Aorta (tissue), 5 donors: ENCODE measurements at regions not wholly inside any gene's neighbourhood (a gene's known extent, or its start where the extent isn't known, plus 50 kb on each side); places are given as distances from the start of the nearest gene placed in this dataset.
"Not testable (repeated sequence)": the region's sequence is repeated elsewhere in the genome, so short reads cannot be mapped to it uniquely, and the experiment has no call there.

Experiments
- ATAC-seq: fragments of 200-7000 bp; cut with Tn5 transposase; one replicate; pipeline ENCODE4 v1.9.1; 2022; ENCODE audit warnings: moderate library complexity; ENCODE audit not compliant: low FRiP score
- DNase-seq, 2 donors: peaks; one replicate each; pipeline ENCODE4 v3.0.0-alpha.2; 2020
- H3K27ac ChIP-seq, 2 donors: one replicate each; pipeline ENCODE4 v1.5.1; 2013; ENCODE audit warnings: low read length in 2 of 2, mild to moderate bottlenecking in 2 of 2, moderate library complexity in 2 of 2, control low read depth in 1 of 2, inconsistent platforms in 1 of 2, low read depth in 1 of 2
- H3K27me3 ChIP-seq, 2 donors: one replicate each; pipeline ENCODE4 v1.6.1; 2013; ENCODE audit warnings: control low read depth in 1 of 2, low read length in 1 of 2, mild to moderate bottlenecking in 1 of 2, moderate library complexity in 1 of 2; ENCODE audit not compliant: insufficient read depth in 2 of 2, control insufficient read depth in 1 of 2
- H3K36me3 ChIP-seq, 2 donors: one replicate each; pipeline ENCODE4 v1.6.1; 2013; ENCODE audit warnings: control low read depth in 1 of 2, low read length in 1 of 2, mild to moderate bottlenecking in 1 of 2; ENCODE audit not compliant: insufficient read depth in 2 of 2, control insufficient read depth in 1 of 2
- H3K4me1 ChIP-seq, 2 donors: one replicate each; pipeline ENCODE4 v1.6.1; 2013; ENCODE audit warnings: low read length in 2 of 2, control low read depth in 1 of 2, mild to moderate bottlenecking in 1 of 2, moderate library complexity in 1 of 2; ENCODE audit not compliant: insufficient read depth in 2 of 2, control insufficient read depth in 1 of 2
- H3K4me3 ChIP-seq, 2 donors: one replicate each; pipeline ENCODE4 v1.5.1; 2013; ENCODE audit warnings: low read length in 2 of 2, control low read depth in 1 of 2, mild to moderate bottlenecking in 1 of 2
- H3K9me3 ChIP-seq: one replicate; pipeline ENCODE4 v1.6.1; 2013; ENCODE audit warnings: mild to moderate bottlenecking, low read length; ENCODE audit not compliant: control insufficient read depth
- WGBS, 2 donors: extraction: QIAGEN DNeasy Blood & Tissue Kit; methylation state at CpG; one replicate each; pipeline ENCODE4 v1.1.7; 2013; 5-methylcytosine and 5-hydroxymethylcytosine counted together
- intact Hi-C, 2 donors: fragments of 100-400 bp; cut with DNase I; formaldehyde crosslinking; loops; one replicate each; pipeline versions ENCODE4 v1.14.2 to v1.15.0; 2022
- donor health status: healthy with polysubstance abuse.
- donor health status: Bipolar disorder and iron deficiency.
- donor health status: DM: no; HTN: no; CAD: no.
- donor health status: DM: no; HTN: no; CAD: no.
- donor health status: DM: yes; HTN: yes; CAD: no.

GRCh38 chr9:72440992-72441847 lies 76.2 kb upstream of the ZFAND5 start:
- WGBS, 2 donors, result 94% methylated on average over 7 of the region's 7 CpGs
- DNase-seq (no peak), ATAC-seq (no peak)
- Histone ChIP-seq H3K27ac (no peak overlapping the region), H3K27me3 (no peaks in the 10 kb centered on the region), H3K4me3 (no peak overlapping the region), H3K4me1 (no peaks in the 10 kb centered on the region), H3K9me3 (no peaks in the 10 kb centered on the region), H3K36me3 (no peaks in the 10 kb centered on the region)
- intact Hi-C loops, result no loop called here

GRCh38 chr9:72440378-72440777 lies 75.4 kb upstream of the ZFAND5 start:
- intact Hi-C loops, result no loop called here
- 94 to 98% methylated on average over 2 of the region's 2 CpGs for WGBS, 2 donors

GRCh38 chr9:72433616-72434267 lies 68.7 kb upstream of the ZFAND5 start:
- DNase-seq, H3K9me3 ChIP-seq, ATAC-seq, H3K36me3 ChIP-seq, H3K4me1 ChIP-seq, intact Hi-C loops, H3K27me3 ChIP-seq, H3K4me3 ChIP-seq, H3K27ac ChIP-seq: not testable (repeated sequence)
- WGBS, 2 donors, result 26 to 29% methylated on average over 12 of the region's 12 CpGs

More at GRCh38 chr9:72440378-72440777, 75.4 kb upstream of the ZFAND5 start:
- Histone ChIP-seq H3K36me3 (no peaks in the 10 kb centered on the region), H3K27me3 (no peaks in the 10 kb centered on the region), H3K4me3 (no peak overlapping the region), H3K27ac (no peak overlapping the region), H3K9me3 (no peaks in the 10 kb centered on the region), H3K4me1 (no peaks in the 10 kb centered on the region)
- ATAC-seq (no peak), DNase-seq (no peak)

GRCh38 chr9:72431036-72431435 lies 66.0 kb upstream of the ZFAND5 start:
- WGBS, 2 donors, result 86 to 88% methylated on average over 4 of the region's 4 CpGs

GRCh38 chr9:72428329-72428728 lies 63.3 kb upstream of the ZFAND5 start:
- Histone ChIP-seq H3K27me3 (no peaks in the 10 kb centered on the region), H3K4me1 (no peaks in the 10 kb centered on the region), H3K36me3 (no peaks in the 10 kb centered on the region), H3K4me3 (no peak overlapping the region), H3K27ac (no peak overlapping the region), H3K9me3 (no peaks in the 10 kb centered on the region)
- intact Hi-C loops, result no loop called here
- no peak for DNase-seq
- peak; percentile 26 for ATAC-seq
- WGBS, 2 donors, result 0 to 4% methylated on average over 1 of the region's 1 CpG

More at GRCh38 chr9:72431036-72431435, 66.0 kb upstream of the ZFAND5 start:
- no peak for DNase-seq
- Histone ChIP-seq H3K27me3 (no peaks in the 10 kb centered on the region), H3K4me1 (no peaks in the 10 kb centered on the region), H3K9me3 (no peaks in the 10 kb centered on the region), H3K27ac (no peak overlapping the region), H3K4me3 (no peak overlapping the region), H3K36me3 (no peaks in the 10 kb centered on the region)
- ATAC-seq, result no peak
- intact Hi-C loops, result no loop called here

GRCh38 chr9:72427801-72428200 lies 62.8 kb upstream of the ZFAND5 start:
- ATAC-seq (no peak), DNase-seq (no peak)
- no peak overlapping the region for H3K27ac ChIP-seq
- no peak overlapping the region for H3K4me3 ChIP-seq
- intact Hi-C loops, result no loop called here
- H3K27me3 ChIP-seq, result no peaks in the 10 kb centered on the region
- no peaks in the 10 kb centered on the region for H3K9me3 ChIP-seq
- WGBS, 2 donors, result 88 to 93% methylated on average over 1 of the region's 1 CpG
- H3K4me1 ChIP-seq, result no peaks in the 10 kb centered on the region
- no peaks in the 10 kb centered on the region for H3K36me3 ChIP-seq

GRCh38 chr9:72424131-72424530 lies 59.1 kb upstream of the ZFAND5 start:
- DNase-seq (no peak), ATAC-seq (no peak)
- Histone ChIP-seq H3K27me3 (no peaks in the 10 kb centered on the region), H3K9me3 (no peaks in the 10 kb centered on the region), H3K4me3 (no peak overlapping the region), H3K4me1 (no peaks in the 10 kb centered on the region), H3K36me3 (no peaks in the 10 kb centered on the region), H3K27ac (no peak overlapping the region)
- intact Hi-C loops, result no loop called here

GRCh38 chr9:72422214-72422613 lies 57.2 kb upstream of the ZFAND5 start:
- 63 to 80% methylated on average over 7 to 11 of the region's 11 CpGs for WGBS, 2 donors
- H3K4me3 ChIP-seq, result no peak overlapping the region
- ATAC-seq (no peak), DNase-seq (no peak)
- no peaks in the 10 kb centered on the region for H3K36me3 ChIP-seq
- H3K9me3 ChIP-seq, result no peaks in the 10 kb centered on the region
- no peaks in the 10 kb centered on the region for H3K27me3 ChIP-seq
- intact Hi-C loops, result no loop called here
- H3K4me1 ChIP-seq, result no peaks in the 10 kb centered on the region
- no peak overlapping the region for H3K27ac ChIP-seq

GRCh38 chr9:72420783-72421182 lies 55.8 kb upstream of the ZFAND5 start:
- no peak overlapping the region for H3K27ac ChIP-seq
- no peak overlapping the region for H3K4me3 ChIP-seq
- no peaks in the 10 kb centered on the region for H3K4me1 ChIP-seq
- no peaks in the 10 kb centered on the region for H3K27me3 ChIP-seq
- ATAC-seq (no peak), DNase-seq (no peak)
- no peaks in the 10 kb centered on the region for H3K36me3 ChIP-seq
- intact Hi-C loops, result no loop called here
- no peaks in the 10 kb centered on the region for H3K9me3 ChIP-seq
